Liver (tissue), 8 donors: ENCODE measurements at regions not wholly inside any gene's neighbourhood (a gene's known extent, or its start where the extent isn't known, plus 50 kb on each side); places are given as distances from the start of the nearest gene placed in this dataset.

ENCODE experiments used
- DNase-seq: peaks from one replicate; pipeline ENCODE4 v3.0.0-alpha.2; 2017; ENCODE audit warnings: low spot score
- H3K27ac ChIP-seq, 2 donors: one replicate each; pipeline ENCODE4 v1.7.0; 2013; ENCODE audit warnings: inconsistent platforms in 2 of 2, low read length in 2 of 2, control low read depth in 1 of 2, low read depth in 1 of 2, mild to moderate bottlenecking in 1 of 2
- H3K27me3 ChIP-seq, 4 donors: one replicate each; pipeline versions ENCODE4 v1.6.1 to v1.7.0; 2013; ENCODE audit warnings: low read length in 3 of 4, inconsistent platforms in 1 of 4, mild to moderate bottlenecking in 1 of 4, moderate library complexity in 1 of 4; ENCODE audit not compliant: control insufficient read depth in 4 of 4, insufficient read depth in 4 of 4
- H3K36me3 ChIP-seq, 4 donors: one replicate each; pipeline versions ENCODE4 v1.6.1 to v1.7.0; 2013; ENCODE audit warnings: low read length in 3 of 4, mild to moderate bottlenecking in 3 of 4, low read depth in 1 of 4, moderate library complexity in 1 of 4; ENCODE audit not compliant: control insufficient read depth in 4 of 4, insufficient read depth in 3 of 4
- H3K4me1 ChIP-seq, 4 donors: one replicate each; pipeline versions ENCODE4 v1.6.1 to v1.7.0; 2013; ENCODE audit warnings: low read length in 3 of 4, mild to moderate bottlenecking in 3 of 4, moderate library complexity in 1 of 4; ENCODE audit not compliant: control insufficient read depth in 4 of 4, insufficient read depth in 4 of 4
- H3K4me3 ChIP-seq, 3 donors: one replicate each; pipeline versions ENCODE4 v1.6.1 to v1.7.0; 2013; ENCODE audit warnings: low read length in 3 of 3, control low read depth in 1 of 3, low read depth in 1 of 3, mild to moderate bottlenecking in 1 of 3
- H3K9ac ChIP-seq, 2 donors: one replicate each; pipeline ENCODE4 v1.7.0; 2013; ENCODE audit warnings: low read length in 2 of 2, mild to moderate bottlenecking in 2 of 2, moderate library complexity in 2 of 2, control low read depth in 1 of 2, low read depth in 1 of 2
- H3K9me3 ChIP-seq, 4 donors: one replicate each; pipeline versions ENCODE4 v1.6.1 to v1.7.0; 2013; ENCODE audit warnings: low read length in 3 of 4; ENCODE audit not compliant: control insufficient read depth in 4 of 4
- ATF3 ChIP-seq: IDR thresholded peaks from 2 replicates; pipeline ENCODE4 v1.6.1; 2016; ENCODE audit warnings: antibody characterized with exemption
- CTCF ChIP-seq: fragments of 150-350 bp; IDR thresholded peaks from 2 replicates; pipeline ENCODE4 v1.5.1; 2017; ENCODE audit warnings: improper control_type of control experiment, low read depth, low read length; ENCODE audit not compliant: missing input control
- FOXA2 ChIP-seq: IDR thresholded peaks from 2 replicates; pipeline ENCODE4 v1.6.1; 2016; ENCODE audit warnings: antibody characterized with exemption
- GABPA ChIP-seq, 2 donors: IDR thresholded peaks in 1 of 2; conservative IDR thresholded peaks in 1 of 2; 2 replicates each; pipeline ENCODE4 v1.6.1; 2016; ENCODE audit warnings: antibody characterized with exemption in 2 of 2, mild to moderate bottlenecking in 1 of 2, moderate library complexity in 1 of 2
- HNF4A ChIP-seq, 2 donors: conservative IDR thresholded peaks; 2 replicates each; pipeline ENCODE4 v1.6.1; 2016; ENCODE audit warnings: antibody characterized with exemption in 2 of 2, mild to moderate bottlenecking in 2 of 2
- HNF4G ChIP-seq: IDR thresholded peaks from 2 replicates; pipeline ENCODE4 v1.6.1; 2016; ENCODE audit warnings: antibody characterized with exemption
- JUND ChIP-seq, 2 donors: IDR thresholded peaks; 2 replicates each; pipeline ENCODE4 v1.6.1; 2016; ENCODE audit warnings: antibody characterized with exemption in 2 of 2
- MAX ChIP-seq: IDR thresholded peaks from 2 replicates; pipeline ENCODE4 v1.6.1; 2016; ENCODE audit warnings: antibody characterized with exemption
- NR2F2 ChIP-seq: IDR thresholded peaks from 2 replicates; pipeline ENCODE4 v1.6.1; 2016; ENCODE audit warnings: antibody characterized with exemption
- REST ChIP-seq: IDR thresholded peaks from 2 replicates; pipeline ENCODE4 v1.6.1; 2016; ENCODE audit warnings: antibody characterized with exemption, mild to moderate bottlenecking
- SP1 ChIP-seq: IDR thresholded peaks from 2 replicates; pipeline ENCODE4 v1.6.1; 2018; ENCODE audit warnings: antibody characterized with exemption, mild to moderate bottlenecking
- TAF1 ChIP-seq: conservative IDR thresholded peaks from 2 replicates; pipeline ENCODE4 v1.6.1; 2016; ENCODE audit warnings: antibody characterized with exemption, mild to moderate bottlenecking
- ZBTB33 ChIP-seq: IDR thresholded peaks from 2 replicates; pipeline ENCODE4 v1.6.1; 2016; ENCODE audit warnings: antibody characterized with exemption
- WGBS: extraction: QIAGEN DNeasy Blood & Tissue Kit; methylation state at CpG from one replicate; pipeline ENCODE4 v1.1.7; 2013; 5-methylcytosine and 5-hydroxymethylcytosine counted together
- donor health status: healthy.
- donor health status: healthy.
- donor health status: healthy.
- donor health status: healthy.
- donor health status: healthy.

- WGBS: 41% methylated on average over 3 of the region's 3 CpGs
- Histone ChIP-seq H3K9me3 (peaks cover 0 to 4% (median 0%) of the 10 kb centered on the region in 4 donors), H3K4me1 (no peaks in the 10 kb centered on the region), H3K27ac (no peak overlapping the region), H3K4me3 (no peak overlapping the region), H3K36me3 (no peaks in the 10 kb centered on the region), H3K9ac (no peak overlapping the region), H3K27me3 (no peaks in the 10 kb centered on the region)
- no peak for DNase-seq
- TF ChIP-seq ZBTB33 (no peak), REST (no peak), SP1 (no peak), FOXA2 (no peak), JUND (IDR thresholded peaks at IDR 0.05) (no peak)
Measured at GRCh38 chr14:42047421-42048055, 440.9 kb downstream of the LRFN5 start.

GRCh38 chr14:42045383-42045782, 438.7 kb downstream of the LRFN5 start:
- H3K4me3 ChIP-seq: no peak overlapping the region
- DNase-seq: no peak
- H3K36me3 ChIP-seq: no peaks in the 10 kb centered on the region
- H3K27me3 ChIP-seq: no peaks in the 10 kb centered on the region
- no peak overlapping the region for H3K27ac ChIP-seq
- TF ChIP-seq NR2F2: no peak
- TF ChIP-seq MAX: no peak
- TF ChIP-seq HNF4G: no peak
- TF ChIP-seq GABPA (IDR thresholded peaks at IDR 0.05 in 1 of 2, conservative IDR thresholded peaks at IDR 0.05 in 1 of 2): no peak
- TF ChIP-seq CTCF: no peak
- no peak for TF ChIP-seq REST
- no peak for TF ChIP-seq SP1
- TF ChIP-seq ATF3: no peak
- no peak for TF ChIP-seq JUND (IDR thresholded peaks at IDR 0.05)
- no peak for TF ChIP-seq HNF4A (conservative IDR thresholded peaks at IDR 0.05)
- no peak for TF ChIP-seq TAF1
- no peaks in the 10 kb centered on the region for H3K4me1 ChIP-seq
- peaks cover 0 to 3% (median 0%) of the 10 kb centered on the region in 4 donors for H3K9me3 ChIP-seq
- WGBS: 82% methylated on average over 3 of the region's 3 CpGs
- no peak overlapping the region for H3K9ac ChIP-seq
